HepG2 (cell line): ENCODE measurements at regions not wholly inside any gene's neighbourhood (a gene's known extent, or its start where the extent isn't known, plus 50 kb on each side); places are given as distances from the start of the nearest gene placed in this dataset.

Experiments
- ATAC-seq: fragments of 200-7000 bp; cut with Tn5 transposase; 3 replicates; pipeline ENCODE4 v1.9.1; 2020; ENCODE audit warnings: mild to moderate bottlenecking, moderate library complexity
- BruUV-seq: library from RNA; stranded (reverse); fragments of 400-500 nt; replicated peaks from 2 replicates; lab custom pipeline; 2021; lab: Mats Ljungman, UMichigan
- CTCF ChIA-PET: fragments of 300-600 bp; formaldehyde crosslinking; extraction: SDS; loops from one replicate; lab custom pipeline; 2021; ENCODE audit warnings: low total read pairs, inconsistent platforms, low intra/inter-chr PET ratio; lab: Yijun Ruan, JAX
- POLR2A ChIA-PET: fragments of 350-600 bp; sonication (Branson Sonifier 250); formaldehyde crosslinking; loops from one replicate; lab custom pipeline; 2020; ENCODE audit warnings: antibody characterized with exemption, inconsistent platforms; lab: Yijun Ruan, JAX
- DNase-seq: peaks from one replicate; pipeline ENCODE4 v3.0.0-alpha.2; 2015; ENCODE audit warnings: low spot score
- FAIRE-seq: peaks from 3 replicates; lab custom pipeline; 2011; peaks lifted over from hg19 to GRCh38; lab: Jason Lieb, UNC
- H2AFZ ChIP-seq: one replicate; pipeline ENCODE4 v1.6.1; 2011; ENCODE audit warnings: low read length, inconsistent platforms
- H3K27ac ChIP-seq: fragments of 300-600 bp; 3 replicates; pipeline ENCODE4 v1.8.0; 2011; ENCODE audit warnings: mixed run types, mild to moderate bottlenecking, mixed read lengths, low read length, inconsistent platforms; ENCODE audit not compliant: insufficient read depth; ENCODE audit errors: extremely low read length
- H3K27me3 ChIP-seq, 2 experiments: fragments of 200-600 bp in 1 of 2; 2 replicates in 1 of 2; 3 replicates in 1 of 2; pipeline versions ENCODE4 v1.6.0 to v1.8.0; 2011; ENCODE audit warnings: low read length in 2 of 2, mild to moderate bottlenecking in 2 of 2, moderate library complexity in 2 of 2, inconsistent platforms in 1 of 2; ENCODE audit not compliant: insufficient read depth in 2 of 2, control insufficient read depth in 1 of 2
- H3K36me3 ChIP-seq, 2 experiments: fragments of 200-600 bp in 1 of 2; replicated peaks in 1 of 2; 2 replicates in 1 of 2; 3 replicates in 1 of 2; pipeline versions ENCODE4 v1.5.1 to v1.8.0; 2011; ENCODE audit warnings: low read length in 2 of 2, inconsistent platforms in 1 of 2; ENCODE audit not compliant: insufficient read depth in 2 of 2, control insufficient read depth in 1 of 2
- H3K4me1 ChIP-seq: 2 replicates; pipeline ENCODE4 v1.5.1; 2012; ENCODE audit warnings: low read length, inconsistent platforms; ENCODE audit not compliant: insufficient read depth
- H3K4me2 ChIP-seq: 2 replicates; pipeline ENCODE4 v1.6.0; 2011; ENCODE audit warnings: low read depth, low read length, inconsistent platforms
- H3K4me3 ChIP-seq, 3 experiments: fragments of 200-600 bp in 1 of 3; sonication (generic), shearing (Covaris generic) in 1 of 3; replicated peaks in 1 of 3; 2 replicates each; pipeline ENCODE4 v1.5.1; 2011 to 2016; ENCODE audit warnings: low read length in 3 of 3, inconsistent platforms in 2 of 3, low read depth in 2 of 3, mild to moderate bottlenecking in 2 of 3, control low read depth in 1 of 3, mixed read lengths in 1 of 3; ENCODE audit not compliant: insufficient read depth in 1 of 3
- H3K79me2 ChIP-seq: one replicate; pipeline ENCODE4 v1.6.1; 2011; ENCODE audit warnings: low read length, inconsistent platforms; ENCODE audit not compliant: insufficient read depth
- H3K9ac ChIP-seq: 2 replicates; pipeline ENCODE4 v1.6.0; 2011; ENCODE audit warnings: mild to moderate bottlenecking, low read depth, low read length, inconsistent platforms; ENCODE audit not compliant: insufficient read depth
- H3K9me3 ChIP-seq: 2 replicates; pipeline ENCODE4 v1.5.1; 2012; ENCODE audit warnings: mild to moderate bottlenecking, low read length
- H4K20me1 ChIP-seq: 2 replicates; pipeline ENCODE4 v1.6.0; 2011; ENCODE audit warnings: inconsistent platforms, mild to moderate bottlenecking, low read length, moderate library complexity; ENCODE audit not compliant: insufficient read depth
- ATF7 ChIP-seq, 2 experiments: fragments of 450-650 bp in 1 of 2; sonication (generic) in 1 of 2; formaldehyde crosslinking in 1 of 2; IDR thresholded peaks; 2 replicates each; pipeline versions ENCODE4 v1.4.0 to v1.6.1; 2016 to 2020; ENCODE audit warnings: antibody characterized with exemption in 1 of 2, mild to moderate bottlenecking in 1 of 2, missing genetic modification reagents in 1 of 2
- CREB1 ChIP-seq, 2 experiments: fragments of 450-650 bp in 1 of 2; IDR thresholded peaks; 2 replicates each; pipeline ENCODE4 v1.6.1; 2016 to 2017; ENCODE audit warnings: control low read depth in 1 of 2, mild to moderate bottlenecking in 1 of 2, missing compliant biosample characterization in 1 of 2, missing genetic modification characterization in 1 of 2
- GFI1 ChIP-seq: sonication (generic); formaldehyde crosslinking; IDR thresholded peaks from 2 replicates; pipeline ENCODE4 v1.5.0; 2020; ENCODE audit warnings: missing genetic modification reagents, mild to moderate bottlenecking, borderline replicate concordance
- MAFG ChIP-seq: sonication (generic); formaldehyde crosslinking; IDR thresholded peaks from 2 replicates; pipeline ENCODE4 v1.5.1; 2020; ENCODE audit warnings: mild to moderate bottlenecking, missing genetic modification reagents
- MAFK ChIP-seq, 2 experiments: IDR thresholded peaks in 1 of 2; conservative IDR thresholded peaks in 1 of 2; 2 replicates each; pipeline ENCODE4 v1.6.1; 2011; ENCODE audit warnings: improper control_type of control experiment in 2 of 2, low read length in 2 of 2
- SOX5 ChIP-seq: IDR thresholded peaks from 2 replicates; pipeline ENCODE4 v1.6.1; 2016; ENCODE audit warnings: borderline replicate concordance
- ZBTB26 ChIP-seq: IDR thresholded peaks from 2 replicates; pipeline ENCODE4 v1.6.1; 2016; ENCODE audit warnings: missing compliant biosample characterization, missing genetic modification reagents, borderline replicate concordance
- ZNF318 ChIP-seq: sonication (generic); formaldehyde crosslinking; IDR thresholded peaks from 2 replicates; pipeline ENCODE4 v1.4.0; 2020; ENCODE audit warnings: mild to moderate bottlenecking, missing genetic modification reagents
- ZNF503 ChIP-seq: sonication (generic); formaldehyde crosslinking; IDR thresholded peaks from 2 replicates; pipeline ENCODE4 v1.4.0; 2020; ENCODE audit warnings: missing genetic modification reagents
- WGBS: methylation state at CpG from one replicate; pipeline ENCODE4 v1.1.6; 2017; ENCODE audit warnings: low lambda C conversion rate; 5-methylcytosine and 5-hydroxymethylcytosine counted together
- in situ Hi-C: cut with HindIII; loops from 2 replicates; pipeline ENCODE4 v1.10.0; 2017; ENCODE audit warnings: low pct_unique_long_range_greater_than_20kb; ENCODE audit not compliant: extremely low pct_ligation_motif_present
- intact Hi-C: fragments of 100-400 bp; cut with micrococcal nuclease; formaldehyde crosslinking; loops from one replicate; pipeline ENCODE4 v1.10.0; 2022; ENCODE audit not compliant: unreplicated experiment
- TF ChIP-seq, protein P1 (sequence below): sonication (generic); formaldehyde crosslinking; IDR thresholded peaks from 2 replicates; pipeline ENCODE4 v1.9.0; 2022; ENCODE audit warnings: missing genetic modification reagents, mild to moderate bottlenecking, borderline replicate concordance

DNA sequence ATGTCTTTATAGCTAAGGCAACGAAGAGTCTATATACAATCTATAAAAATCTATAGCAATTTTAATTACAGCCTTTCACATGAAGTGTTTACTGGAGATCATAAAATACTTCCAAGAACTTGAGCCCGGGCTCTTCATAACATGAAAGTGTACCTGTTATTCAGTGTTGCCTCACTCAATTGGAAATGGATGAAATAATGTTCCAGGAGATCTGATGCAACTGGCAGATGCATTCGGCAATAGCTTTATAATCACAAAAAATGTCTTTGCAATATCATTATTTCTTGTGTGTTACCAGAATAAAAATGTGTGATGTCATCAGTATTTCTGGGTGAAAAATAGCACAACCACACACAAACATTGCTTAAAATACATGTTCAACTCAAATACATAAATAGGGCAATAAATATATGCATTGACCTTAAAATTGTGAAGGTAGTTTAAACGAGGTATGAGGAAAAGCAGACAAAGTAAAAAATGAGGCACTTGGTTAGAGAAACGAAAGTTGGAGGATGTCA is 1266.8 kb upstream of the PCDH7 start:
- no peak overlapping the region for H2AFZ ChIP-seq
- intact Hi-C loops (no loop called here), in situ Hi-C loops (no loop called here)
- H3K4me3 ChIP-seq, result no peak overlapping the region
- ChIA-PET POLR2A (no interaction called here), CTCF (no interaction called here)
- ATAC-seq (no peak), FAIRE-seq (no peak), DNase-seq (no peak)
- H3K27me3 ChIP-seq, result no peaks in the 10 kb centered on the region
- H3K36me3 ChIP-seq, result no peaks in the 10 kb centered on the region
- H3K27ac ChIP-seq, result no peak overlapping the region
- no peaks in the 10 kb centered on the region for H3K4me1 ChIP-seq
- peaks cover 66% of the 10 kb centered on the region for H3K9me3 ChIP-seq
- H3K9ac ChIP-seq, result no peak overlapping the region
- H3K4me2 ChIP-seq, result no peak overlapping the region
- H3K79me2 ChIP-seq, result no peaks in the 10 kb centered on the region
- WGBS, result 5% methylated on average over 5 of the region's 5 CpGs
- no TSS peak for BruUV-seq
- no peaks in the 10 kb centered on the region for H4K20me1 ChIP-seq
- TF ChIP-seq, protein P1, sequence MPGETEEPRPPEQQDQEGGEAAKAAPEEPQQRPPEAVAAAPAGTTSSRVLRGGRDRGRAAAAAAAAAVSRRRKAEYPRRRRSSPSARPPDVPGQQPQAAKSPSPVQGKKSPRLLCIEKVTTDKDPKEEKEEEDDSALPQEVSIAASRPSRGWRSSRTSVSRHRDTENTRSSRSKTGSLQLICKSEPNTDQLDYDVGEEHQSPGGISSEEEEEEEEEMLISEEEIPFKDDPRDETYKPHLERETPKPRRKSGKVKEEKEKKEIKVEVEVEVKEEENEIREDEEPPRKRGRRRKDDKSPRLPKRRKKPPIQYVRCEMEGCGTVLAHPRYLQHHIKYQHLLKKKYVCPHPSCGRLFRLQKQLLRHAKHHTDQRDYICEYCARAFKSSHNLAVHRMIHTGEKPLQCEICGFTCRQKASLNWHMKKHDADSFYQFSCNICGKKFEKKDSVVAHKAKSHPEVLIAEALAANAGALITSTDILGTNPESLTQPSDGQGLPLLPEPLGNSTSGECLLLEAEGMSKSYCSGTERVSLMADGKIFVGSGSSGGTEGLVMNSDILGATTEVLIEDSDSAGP, result no peak
- TF ChIP-seq CREB1 (IDR thresholded peaks at IDR 0.05), result peak; percentile 35; the same call in 1 of the 2 replicates
- TF ChIP-seq CREB1 (CRISPR knock-in tag; IDR thresholded peaks at IDR 0.05), result no peak
- TF ChIP-seq ZBTB26 (CRISPR knock-in tag), result no peak
- peak; percentile 66 for TF ChIP-seq ATF7 (IDR thresholded peaks at IDR 0.05)
- TF ChIP-seq ATF7 (CRISPR knock-in tag; IDR thresholded peaks at IDR 0.05), result no peak
- no peak for TF ChIP-seq MAFG (CRISPR knock-in tag)
- TF ChIP-seq ZNF503 (CRISPR knock-in tag), result no peak
- TF ChIP-seq ZNF318 (CRISPR knock-in tag), result no peak
- TF ChIP-seq GFI1 (CRISPR knock-in tag), result no peak
- peak in 1 of 2 experiments; percentile 55; a peak in 2 of 4 replicates for TF ChIP-seq MAFK (conservative IDR thresholded peaks at IDR 0.05 in 1 of 2, IDR thresholded peaks at IDR 0.05 in 1 of 2; ENCODE audit: low read length in 2 of 2)
- no peak for TF ChIP-seq SOX5 (CRISPR knock-in tag)
